GM06990 (cell line): ENCODE measurements at regions not wholly inside any gene's neighbourhood (a gene's known extent, or its start where the extent isn't known, plus 50 kb on each side); places are given as distances from the start of the nearest gene placed in this dataset.

ENCODE experiments used
- DNase-seq: peaks from one replicate; pipeline ENCODE4 v3.0.0-alpha.2; 2011; ENCODE audit not compliant: insufficient read length; ENCODE audit errors: extremely low read depth
- H3K27me3 ChIP-seq: replicated peaks from 2 replicates; pipeline ENCODE4 v1.6.0; 2011; ENCODE audit warnings: low read length; ENCODE audit not compliant: control insufficient read depth, insufficient read depth
- H3K36me3 ChIP-seq: 2 replicates; pipeline ENCODE4 v1.5.1; 2011; ENCODE audit warnings: low read length; ENCODE audit not compliant: control insufficient read depth, insufficient read depth
- H3K4me3 ChIP-seq: replicated peaks from 2 replicates; pipeline ENCODE4 v1.5.1; 2011; ENCODE audit warnings: low read depth, mild to moderate bottlenecking, control low read depth, low read length
- CTCF ChIP-seq: IDR thresholded peaks from 2 replicates; pipeline ENCODE4 v1.5.1; 2011; ENCODE audit warnings: low read length, control low read depth, mild to moderate bottlenecking, inconsistent platforms; ENCODE audit not compliant: insufficient read depth, poor library complexity, severe bottlenecking

GRCh38 chr3:174529298-174529697 lies 329.8 kb upstream of the NAALADL2 start:
- TF ChIP-seq CTCF = no peak
- Histone ChIP-seq H3K36me3 (no peaks in the 10 kb centered on the region), H3K27me3 (no peaks in the 10 kb centered on the region; the same call in 1 of the 2 replicates), H3K4me3 (no peak overlapping the region)
- no peak for DNase-seq

- no peaks in the 10 kb centered on the region; the same call in 1 of the 2 replicates for H3K27me3 ChIP-seq
- H3K4me3 ChIP-seq = no peak overlapping the region
- no peak for DNase-seq
- no peaks in the 10 kb centered on the region for H3K36me3 ChIP-seq
- no peak for TF ChIP-seq CTCF
Measured at GRCh38 chr3:174531262-174531982, 327.7 kb upstream of the NAALADL2 start.

GRCh38 chr3:174532216-174532615 lies 326.9 kb upstream of the NAALADL2 start:
- H3K36me3 ChIP-seq = no peaks in the 10 kb centered on the region
- TF ChIP-seq CTCF = no peak
- no peak overlapping the region for H3K4me3 ChIP-seq
- DNase-seq = no peak
- no peaks in the 10 kb centered on the region; the same call in 1 of the 2 replicates for H3K27me3 ChIP-seq

GRCh38 chr3:174532776-174533175 lies 326.4 kb upstream of the NAALADL2 start:
- DNase-seq = no peak
- Histone ChIP-seq H3K27me3 (no peaks in the 10 kb centered on the region; the same call in 1 of the 2 replicates), H3K4me3 (no peak overlapping the region), H3K36me3 (no peaks in the 10 kb centered on the region)
- no peak for TF ChIP-seq CTCF

- Histone ChIP-seq H3K4me3 (no peak overlapping the region), H3K27me3 (no peaks in the 10 kb centered on the region; the same call in 1 of the 2 replicates), H3K36me3 (no peaks in the 10 kb centered on the region)
- DNase-seq = no peak
- TF ChIP-seq CTCF = no peak
Measured at GRCh38 chr3:174533286-174533685, 325.8 kb upstream of the NAALADL2 start.

- Histone ChIP-seq H3K4me3 (no peak overlapping the region), H3K27me3 (no peaks in the 10 kb centered on the region), H3K36me3 (no peaks in the 10 kb centered on the region)
- DNase-seq = no peak
- TF ChIP-seq CTCF = no peak
Measured at GRCh38 chr3:174536319-174536718, 322.8 kb upstream of the NAALADL2 start.
